ENCODE measurements at regions not wholly inside any gene's neighbourhood (a gene's known extent, or its start where the extent isn't known, plus 50 kb on each side); places are given as distances from the start of the nearest gene placed in this dataset.

DNA sequence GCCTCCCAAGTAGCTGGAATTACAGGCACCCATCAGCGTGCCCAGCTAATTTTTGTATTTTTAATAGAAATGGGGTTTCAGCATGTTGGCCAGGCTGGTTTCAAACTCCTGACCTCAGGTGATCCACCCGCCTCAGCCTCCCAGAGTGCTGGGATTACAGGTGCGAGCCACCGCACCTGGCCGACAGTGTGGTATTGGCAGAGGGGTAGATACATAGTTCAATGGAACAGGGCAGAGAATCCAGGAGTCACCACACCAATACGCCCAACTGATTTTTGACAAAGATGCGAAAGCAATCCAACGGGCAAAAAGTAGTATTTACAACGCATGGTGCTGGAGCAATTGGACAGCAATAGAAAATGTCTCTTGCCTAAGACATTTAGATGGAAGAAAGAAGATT is 164.0 kb upstream of the PPP1R26 start:
- DNase-seq = no peak

DNA sequence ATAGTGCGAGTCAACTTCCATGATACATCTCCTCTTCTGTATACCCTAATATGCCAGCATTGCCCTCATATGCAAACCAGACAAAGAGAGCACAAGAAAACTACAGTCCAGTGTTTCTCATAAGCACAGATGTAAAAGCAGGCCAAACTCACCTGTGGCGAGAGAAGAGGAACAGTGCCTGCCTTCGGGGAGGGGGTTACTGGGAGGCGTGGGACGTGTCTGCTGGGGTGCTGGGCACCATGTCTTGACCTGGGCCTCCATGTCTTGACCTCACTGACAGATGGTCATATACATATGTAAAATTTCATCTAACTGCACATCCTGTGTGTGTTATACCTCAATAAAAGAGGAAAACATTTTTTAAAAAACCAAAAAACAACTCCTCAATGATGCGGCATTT is 159.3 kb upstream of the PPP1R26 start:
- no peak for DNase-seq

DNA sequence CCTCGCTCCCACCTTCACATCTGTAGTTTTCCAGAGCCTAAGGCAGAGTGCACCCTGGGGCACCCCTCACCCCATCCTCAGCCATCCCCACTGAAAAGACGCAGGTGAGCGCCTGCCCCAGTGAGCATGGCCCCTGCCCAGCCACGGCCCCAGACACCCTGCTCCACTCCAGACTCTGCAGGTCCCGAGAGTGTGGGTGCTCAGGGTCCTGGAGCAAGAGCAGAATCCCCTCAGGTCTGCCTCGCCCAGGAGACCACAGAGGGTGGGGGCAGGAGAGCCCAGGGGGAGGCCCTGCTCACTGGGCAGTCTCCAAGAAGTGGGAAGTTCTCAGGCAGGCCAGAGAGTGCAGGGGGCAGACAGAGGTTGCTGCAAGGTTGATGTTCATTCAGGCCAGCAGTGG is 158.6 kb upstream of the PPP1R26 start:
- no peak for DNase-seq

DNA sequence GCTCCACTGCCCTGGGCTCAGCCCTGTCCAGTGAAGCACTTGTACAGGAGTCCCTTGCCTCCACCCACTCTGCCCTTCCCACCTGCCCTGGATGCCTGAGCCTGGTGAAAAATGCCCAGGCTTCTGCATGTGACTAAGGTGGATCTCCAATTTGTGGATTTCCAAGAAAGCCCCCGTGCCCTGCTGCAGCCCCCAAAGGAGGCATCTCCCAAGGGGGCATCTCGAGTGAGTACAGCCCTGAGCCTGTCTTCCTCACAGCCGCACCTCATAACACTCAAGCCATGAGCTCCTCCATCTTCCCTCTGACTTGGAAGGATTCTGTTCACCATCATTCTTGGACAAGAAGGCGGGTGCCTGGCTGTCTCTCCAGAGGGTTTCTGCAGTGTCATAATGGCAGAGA is 158.0 kb upstream of the PPP1R26 start:
- no peak for DNase-seq

GRCh38 chr9:135324329-135324728 is 155.3 kb upstream of the PPP1R26 start:
- no peak for DNase-seq

DNA sequence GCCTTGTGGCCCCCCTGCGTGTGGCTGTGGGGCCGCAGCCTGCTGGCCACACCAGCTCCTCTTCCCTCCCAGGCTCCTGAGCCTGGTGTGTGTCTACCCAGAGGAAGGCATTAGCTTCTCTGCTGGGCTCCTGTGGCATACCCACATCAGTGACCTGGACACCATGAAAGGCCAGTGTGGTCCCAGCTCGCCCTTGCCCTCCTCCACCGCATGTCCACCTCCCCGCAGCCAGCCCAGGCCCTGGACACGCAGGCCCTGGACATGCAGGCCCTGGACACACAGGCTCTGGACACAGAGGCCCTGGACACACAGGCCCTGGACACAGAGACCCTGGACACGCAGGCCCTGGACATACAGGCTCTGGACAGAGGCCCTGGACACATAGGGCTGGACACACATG is 153.4 kb upstream of the PPP1R26 start:
- DNase-seq = no peak

GRCh38 chr9:135326633-135327152 is 152.9 kb upstream of the PPP1R26 start:
- DNase-seq = no peak

GRCh38 chr9:135328485-135329417 is 150.8 kb upstream of the PPP1R26 start:
- DNase-seq = no peak

- peak; percentile 47 for DNase-seq
These were observed 149.8 kb upstream of the PPP1R26 start for GRCh38 chr9:135329571-135330306.

GRCh38 chr9:135330307-135330631 is 149.3 kb upstream of the PPP1R26 start:
- no peak for DNase-seq

DNA sequence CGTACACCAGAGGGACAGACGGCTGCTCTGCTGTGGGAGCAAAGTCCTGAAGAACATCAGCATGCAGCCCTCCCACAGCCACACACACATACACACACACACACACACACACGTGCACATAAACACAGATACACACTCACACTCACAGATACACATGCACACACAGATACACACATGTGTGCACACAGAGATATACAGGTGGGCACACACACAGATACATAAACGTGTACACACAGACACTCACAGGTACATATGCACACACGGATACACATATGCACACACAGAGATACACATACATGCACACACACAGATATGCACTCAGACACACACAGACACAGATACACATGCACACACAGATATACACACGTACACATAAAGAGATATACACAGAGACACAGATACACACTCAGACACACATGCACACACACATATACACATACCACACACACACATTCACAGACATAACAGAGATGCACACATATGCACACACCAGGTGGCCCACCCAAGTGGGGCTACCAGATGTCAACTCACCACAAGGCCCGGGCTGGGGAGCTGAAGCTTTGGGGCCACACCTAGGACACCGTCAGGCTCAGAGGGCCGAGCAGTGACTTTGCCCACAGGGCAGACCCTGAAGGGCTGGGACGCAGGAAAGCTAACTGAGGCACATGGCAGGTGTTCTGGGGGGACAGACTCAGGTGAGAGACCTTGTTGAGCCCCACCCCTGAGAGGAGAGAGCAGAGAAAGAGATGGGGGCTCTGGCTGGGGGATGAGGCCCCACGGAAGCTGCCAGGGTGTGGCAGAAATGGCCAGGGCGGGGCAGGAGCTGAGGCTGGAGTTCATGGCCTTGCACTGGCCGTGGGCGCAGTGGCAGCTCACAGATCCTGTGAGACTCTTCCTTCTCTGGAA is 148.6 kb upstream of the PPP1R26 start:
- no peak for DNase-seq

DNA sequence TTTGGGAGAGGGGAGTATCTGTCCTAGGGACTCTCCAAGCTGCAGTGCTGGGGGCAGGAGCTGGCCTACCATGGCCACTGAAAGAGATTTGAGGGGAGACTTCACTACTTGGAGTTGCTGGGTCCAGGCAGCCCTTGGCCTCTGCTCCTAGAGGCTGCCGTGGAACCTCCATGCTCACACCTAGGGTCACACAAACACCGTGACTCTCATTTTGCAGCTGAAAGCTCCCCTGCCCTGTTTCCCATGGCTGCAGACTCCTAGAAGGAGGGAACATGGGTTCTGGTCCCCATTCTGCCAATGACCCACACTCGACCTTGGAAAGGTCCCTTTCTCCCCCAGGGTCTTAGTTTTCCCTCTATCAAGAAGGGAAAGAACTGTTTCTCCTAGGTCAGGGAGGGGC is 147.1 kb upstream of the PPP1R26 start:
- DNase-seq = no peak

DNA sequence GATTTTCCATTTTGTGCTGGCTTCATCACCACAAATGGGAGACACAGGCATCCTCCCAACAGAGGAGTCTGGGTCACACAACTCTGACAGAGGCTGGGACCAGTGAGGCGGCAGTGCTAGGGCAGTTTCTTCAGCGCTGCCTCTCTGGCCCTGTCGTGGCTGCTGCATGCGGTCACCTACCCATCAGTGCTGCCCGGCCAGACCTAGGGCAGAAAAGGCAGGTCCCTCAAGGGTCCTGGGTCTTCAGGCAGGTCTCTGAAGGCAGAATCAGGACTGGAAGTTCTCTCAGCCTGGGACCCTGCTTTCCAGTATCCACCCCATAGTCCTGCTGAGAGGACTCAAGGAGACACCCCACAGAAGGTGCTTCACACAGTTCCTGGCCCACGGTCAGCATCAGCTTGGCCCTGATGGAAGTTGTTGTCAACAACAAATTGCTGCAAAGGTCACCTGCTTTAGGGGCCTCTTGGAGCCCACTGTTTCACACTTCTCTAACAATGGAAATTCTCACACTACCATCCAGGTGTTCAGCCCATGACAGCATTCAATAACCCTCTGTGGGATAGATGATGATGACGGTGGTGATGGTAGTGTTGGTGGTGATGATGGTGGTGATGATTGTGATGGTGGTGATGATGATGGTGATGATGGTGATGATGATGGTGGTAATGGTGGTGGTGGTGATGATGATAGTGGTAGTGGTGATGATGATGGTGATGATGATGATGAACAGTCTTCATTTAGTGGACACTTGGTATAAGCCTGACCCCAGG is 146.4 kb upstream of the PPP1R26 start:
- no peak for DNase-seq

DNA sequence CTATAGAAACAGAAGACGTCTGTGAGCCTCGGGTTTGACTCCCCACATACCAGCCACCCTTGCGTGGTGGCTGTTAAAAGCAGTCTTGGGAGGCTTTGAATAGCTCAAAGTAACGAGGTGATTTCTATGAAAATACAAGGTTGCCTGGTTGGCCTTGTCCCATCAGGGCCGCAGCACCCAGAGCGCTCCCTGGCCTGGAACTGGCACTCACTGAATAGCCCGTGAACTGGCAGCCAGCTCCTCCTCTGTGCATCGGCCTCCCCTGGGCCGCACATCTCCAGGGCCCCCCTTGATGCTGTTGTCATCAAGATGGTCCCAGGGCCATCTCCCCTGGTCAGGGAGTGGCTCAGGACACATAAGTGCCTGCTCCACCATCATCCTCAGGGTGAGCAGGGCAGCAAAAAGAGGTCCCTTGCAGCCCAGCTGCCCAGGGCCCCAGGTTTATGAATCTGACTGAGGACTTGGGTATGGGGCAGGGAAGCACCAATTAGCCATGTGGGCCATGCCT is 144.6 kb upstream of the PPP1R26 start:
- DNase-seq = no peak

GRCh38 chr9:135335691-135336181 is 143.8 kb upstream of the PPP1R26 start:
- no peak for DNase-seq

DNA sequence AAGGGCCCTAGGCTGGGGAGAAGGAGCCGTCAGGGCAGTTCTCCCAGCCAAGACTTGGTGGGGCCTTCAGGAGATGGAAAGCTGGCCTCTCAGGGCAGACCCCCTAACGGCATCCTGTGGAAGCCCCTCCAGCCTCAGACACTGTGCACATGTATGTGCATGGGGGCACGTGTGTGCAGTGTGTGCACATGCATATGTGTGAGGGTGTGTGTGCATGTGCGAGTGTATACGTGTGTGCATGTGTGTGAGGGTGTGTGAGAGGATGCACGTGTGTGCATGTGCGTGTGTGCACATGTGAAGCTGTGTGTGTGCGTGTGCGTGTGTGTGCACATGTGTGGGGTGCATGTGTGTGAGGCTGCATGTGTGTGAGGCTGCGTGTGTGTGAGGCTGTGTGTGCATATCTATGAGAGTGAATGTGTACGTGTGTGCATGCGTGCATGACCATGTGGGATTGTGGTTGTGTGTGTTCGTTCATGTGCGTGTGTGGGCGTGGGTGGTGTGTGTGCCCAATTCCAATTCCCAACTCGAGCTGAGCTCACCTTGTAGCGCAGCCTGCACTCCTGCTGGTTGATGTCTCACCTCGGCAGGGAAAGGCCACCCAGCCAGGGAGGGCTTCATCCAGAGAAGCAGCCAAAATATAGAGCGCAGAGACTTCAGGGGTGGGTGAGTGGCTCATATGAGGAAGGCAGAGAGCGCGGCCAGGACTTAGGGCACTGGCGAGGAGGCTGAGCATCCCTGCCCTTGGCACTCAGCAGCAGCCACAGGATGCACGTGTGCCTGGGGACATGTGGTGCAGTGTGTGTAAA is 142.7 kb upstream of the PPP1R26 start:
- DNase-seq = no peak

- no peak for DNase-seq
These were observed 141.0 kb upstream of the PPP1R26 start for GRCh38 chr9:135338546-135338945.

GRCh38 chr9:135339378-135339973 is 140.1 kb upstream of the PPP1R26 start:
- DNase-seq = no peak

- no peak for DNase-seq
These were observed 139.4 kb upstream of the PPP1R26 start for GRCh38 chr9:135340143-135340655.

All from tongue (tissue), 1 donor.